ENCODE measurements at regions not wholly inside any gene's neighbourhood (a gene's known extent, or its start where the extent isn't known, plus 50 kb on each side); places are given as distances from the start of the nearest gene placed in this dataset.

DNA sequence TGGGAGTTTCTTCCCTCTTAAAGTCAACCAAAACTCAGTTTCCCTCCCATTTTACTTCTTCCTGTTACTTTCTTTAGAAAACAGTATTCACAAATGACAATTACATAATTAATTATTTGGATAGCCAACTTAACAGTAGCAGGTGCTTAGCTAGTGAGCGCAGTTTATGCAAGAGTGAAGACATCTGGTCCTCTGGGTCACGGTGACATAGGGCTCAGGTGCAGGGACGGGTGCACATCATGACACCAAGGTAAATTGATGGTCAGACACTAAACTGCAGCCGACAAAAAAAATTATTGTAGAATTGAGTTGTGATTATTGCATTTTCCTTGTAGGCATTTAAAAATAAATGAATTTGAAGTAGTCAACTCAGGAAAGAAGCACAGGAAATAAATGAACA lies 142.0 kb upstream of the KCTD3 start:
- TF ChIP-seq RAD21 (IDR thresholded peaks at IDR 0.05; ENCODE audit: low read length) (no peak), BHLHE40 (IDR thresholded peaks at IDR 0.05; ENCODE audit: low read depth, low read length) (no peak), MAFK (IDR thresholded peaks at IDR 0.05; ENCODE audit: low read depth, low read length) (no peak), CHD1 (IDR thresholded peaks at IDR 0.05; ENCODE audit: low read depth, low read length) (no peak)
- TF ChIP-seq, protein P1, sequence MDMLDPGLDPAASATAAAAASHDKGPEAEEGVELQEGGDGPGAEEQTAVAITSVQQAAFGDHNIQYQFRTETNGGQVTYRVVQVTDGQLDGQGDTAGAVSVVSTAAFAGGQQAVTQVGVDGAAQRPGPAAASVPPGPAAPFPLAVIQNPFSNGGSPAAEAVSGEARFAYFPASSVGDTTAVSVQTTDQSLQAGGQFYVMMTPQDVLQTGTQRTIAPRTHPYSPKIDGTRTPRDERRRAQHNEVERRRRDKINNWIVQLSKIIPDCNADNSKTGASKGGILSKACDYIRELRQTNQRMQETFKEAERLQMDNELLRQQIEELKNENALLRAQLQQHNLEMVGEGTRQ (IDR thresholded peaks at IDR 0.05; ENCODE audit: low read depth, low read length): no peak
- in situ Hi-C loops (cut with MboI; ENCODE audit: low sequenced_read_pairs): no loop called here

More for the DNA sequence above, 142.0 kb upstream of the KCTD3 start:
- Histone ChIP-seq H3K23ac (ENCODE audit: low read depth, low read length) (no peak overlapping the region), H3K4me2 (ENCODE audit: low read depth, low read length) (no peak overlapping the region), H4K91ac (ENCODE audit: insufficient read depth, low read depth, low read length) (no peak overlapping the region), H3K9me3 (ENCODE audit: control insufficient read depth, insufficient read depth, low read length) (no peaks in the 10 kb centered on the region), H3K56ac (ENCODE audit: extremely low read depth, insufficient read depth, low read length) (no peak overlapping the region), H3K27me3 (ENCODE audit: control insufficient read depth, insufficient read depth, low read length) (no peaks in the 10 kb centered on the region), H3K27ac (ENCODE audit: insufficient read depth, low read length) (no peak overlapping the region), H2AK5ac (ENCODE audit: low read depth, low read length) (no peak overlapping the region), H3K9me1 (ENCODE audit: insufficient read depth, low read length) (no peaks in the 10 kb centered on the region), H2BK20ac (ENCODE audit: low read depth, low read length) (no peak overlapping the region), H3K4me3 (ENCODE audit: insufficient read depth, low read depth, low read length) (no peak overlapping the region), H4K5ac (ENCODE audit: low read depth, low read length) (no peak overlapping the region), H2BK15ac (ENCODE audit: low read depth, low read length) (no peak overlapping the region), H2BK120ac (ENCODE audit: low read depth, low read length) (no peak overlapping the region), H3K4ac (ENCODE audit: low read depth, low read length) (no peak overlapping the region), H3K36me3 (ENCODE audit: control insufficient read depth, insufficient read depth, low read length) (no peaks in the 10 kb centered on the region), H3K4me1 (ENCODE audit: control insufficient read depth, insufficient read depth, low read length) (no peaks in the 10 kb centered on the region), H3K18ac (ENCODE audit: low read depth, low read length) (no peak overlapping the region), H4K20me1 (ENCODE audit: insufficient read depth, low read length) (no peaks in the 10 kb centered on the region), H3K79me1 (ENCODE audit: low read depth in 1 of 2, low read length in 2 of 2) (no peaks in the 10 kb centered on the region), H3K9ac (ENCODE audit: low read depth, low read length) (no peak overlapping the region), H2BK5ac (ENCODE audit: low read depth, low read length, poor library complexity, severe bottlenecking) (no peak overlapping the region), H3K14ac (replicated peaks; ENCODE audit: low read depth, low read length) (no peak overlapping the region), H4K8ac (ENCODE audit: low read depth in 2 of 2, low read length in 2 of 2) (no peak overlapping the region), H2AK9ac (replicated peaks; ENCODE audit: low read depth, low read length, poor library complexity) (no peak overlapping the region), H2AFZ (replicated peaks; ENCODE audit: low read length, poor library complexity) (no peak overlapping the region)
- ATAC-seq (ENCODE audit: low read depth): no peak
- WGBS, 2 experiments (ENCODE audit: extremely low coverage in 2 of 2, insufficient read length in 1 of 2): 80% methylated on average over 1 of the region's 4 CpGs; no CpG with 5 or more reads in 1 of the 2 experiments
- ChIA-PET POLR2A (ENCODE audit: unreplicated experiment) (no interaction called here), CTCF (no interaction called here)
- BruUV-seq (replicated peaks): no TSS peak
- intact Hi-C loops (cut with micrococcal nuclease): no loop called here
- no peak for DNase-seq
- dilution Hi-C loops (cut with HindIII; ENCODE audit: low sequenced_read_pairs, unreplicated experiment): no loop called here

All from IMR-90 (cell line).